GM23338 (cell line): ENCODE measurements at regions not wholly inside any gene's neighbourhood (a gene's known extent, or its start where the extent isn't known, plus 50 kb on each side); places are given as distances from the start of the nearest gene placed in this dataset.

ENCODE experiments used
- CREB1 ChIP-seq: fragments of 250-450 bp; sonication (Bioruptor Pico); IDR thresholded peaks from 2 replicates; pipeline ENCODE4 v1.5.0; 2020; ENCODE audit warnings: low read depth, mild to moderate bottlenecking, moderate library complexity
- TF ChIP-seq, protein P1 (sequence below), 2 experiments: fragments of 200-600 bp in 1 of 2; sonication (generic) in 1 of 2; conservative IDR thresholded peaks; 2 replicates each; pipeline versions ENCODE4 v1.5.1 to v1.6.1; 2016 to 2017; ENCODE audit warnings: antibody characterized with exemption in 2 of 2, low read depth in 2 of 2, mild to moderate bottlenecking in 2 of 2, moderate library complexity in 1 of 2

DNA sequence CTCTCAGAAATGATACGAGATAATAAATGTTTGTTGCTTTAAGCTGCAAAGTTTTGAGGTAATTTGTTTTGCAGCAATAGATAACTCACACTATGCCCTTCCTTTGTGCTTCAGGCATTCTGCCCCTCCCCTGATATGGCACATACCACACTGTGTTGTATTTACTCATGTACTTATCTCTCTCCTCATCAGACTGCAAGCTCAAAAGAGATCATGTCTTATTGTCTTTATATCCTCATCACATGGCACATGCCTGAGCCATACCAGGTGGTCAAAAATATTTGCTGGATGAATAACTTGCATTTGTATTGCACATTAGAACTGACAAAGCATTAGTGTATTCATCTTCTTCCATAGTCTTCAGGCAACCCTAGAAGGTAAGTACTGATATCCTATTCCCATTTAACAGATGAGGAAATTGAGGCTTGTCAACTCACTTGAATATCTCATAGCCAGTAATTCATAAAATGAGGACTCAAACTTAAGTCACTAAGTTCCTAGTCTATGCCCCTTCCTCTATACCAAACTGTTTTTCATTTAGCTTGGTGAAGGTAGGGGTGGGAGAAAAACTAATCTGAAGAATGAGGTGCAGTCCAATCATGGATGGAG, 83.9 kb upstream of the EED start:
- TF ChIP-seq CREB1 = no peak
- TF ChIP-seq, protein P1, sequence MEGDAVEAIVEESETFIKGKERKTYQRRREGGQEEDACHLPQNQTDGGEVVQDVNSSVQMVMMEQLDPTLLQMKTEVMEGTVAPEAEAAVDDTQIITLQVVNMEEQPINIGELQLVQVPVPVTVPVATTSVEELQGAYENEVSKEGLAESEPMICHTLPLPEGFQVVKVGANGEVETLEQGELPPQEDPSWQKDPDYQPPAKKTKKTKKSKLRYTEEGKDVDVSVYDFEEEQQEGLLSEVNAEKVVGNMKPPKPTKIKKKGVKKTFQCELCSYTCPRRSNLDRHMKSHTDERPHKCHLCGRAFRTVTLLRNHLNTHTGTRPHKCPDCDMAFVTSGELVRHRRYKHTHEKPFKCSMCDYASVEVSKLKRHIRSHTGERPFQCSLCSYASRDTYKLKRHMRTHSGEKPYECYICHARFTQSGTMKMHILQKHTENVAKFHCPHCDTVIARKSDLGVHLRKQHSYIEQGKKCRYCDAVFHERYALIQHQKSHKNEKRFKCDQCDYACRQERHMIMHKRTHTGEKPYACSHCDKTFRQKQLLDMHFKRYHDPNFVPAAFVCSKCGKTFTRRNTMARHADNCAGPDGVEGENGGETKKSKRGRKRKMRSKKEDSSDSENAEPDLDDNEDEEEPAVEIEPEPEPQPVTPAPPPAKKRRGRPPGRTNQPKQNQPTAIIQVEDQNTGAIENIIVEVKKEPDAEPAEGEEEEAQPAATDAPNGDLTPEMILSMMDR (conservative IDR thresholded peaks at IDR 0.05; ENCODE audit: low read depth in 2 of 2) = no peak
